ENCODE measurements at regions not wholly inside any gene's neighbourhood (a gene's known extent, or its start where the extent isn't known, plus 50 kb on each side); places are given as distances from the start of the nearest gene placed in this dataset.

GRCh38 chr6:163679753-163680152 lies 265.2 kb downstream of the QKI start:
- peaks cover 0 to 8% of the 10 kb centered on the region in 2 donors for H3K9me3 ChIP-seq
- H3K4me3 ChIP-seq, result no peak overlapping the region
- no peaks in the 10 kb centered on the region for H3K4me1 ChIP-seq
- WGBS, 2 donors (ENCODE audit: low coverage in 1 of 2), result 47 to 54% methylated on average over 5 of the region's 5 CpGs
- no peaks in the 10 kb centered on the region for H3K36me3 ChIP-seq
- no peak overlapping the region for H3K27ac ChIP-seq
- DNase-seq, result no peak
- intact Hi-C loops (cut with DNase I; ENCODE audit: low total_unique reads) (no loop called here), in situ Hi-C loops (cut with MboI; ENCODE audit: low pct_ligation_motif_present in 1 of 4, low pct_unique_long_range_greater_than_20kb in 1 of 4, low sequenced_read_pairs in 3 of 4) (no loop called here)
- no peak for TF ChIP-seq EP300 (IDR thresholded peaks at IDR 0.05; ENCODE audit: low read depth)
- TF ChIP-seq POLR2A (IDR thresholded peaks at IDR 0.05), result no peak
- TF ChIP-seq POLR2AphosphoS5 (IDR thresholded peaks at IDR 0.05), result no peak
- TF ChIP-seq, protein P1, sequence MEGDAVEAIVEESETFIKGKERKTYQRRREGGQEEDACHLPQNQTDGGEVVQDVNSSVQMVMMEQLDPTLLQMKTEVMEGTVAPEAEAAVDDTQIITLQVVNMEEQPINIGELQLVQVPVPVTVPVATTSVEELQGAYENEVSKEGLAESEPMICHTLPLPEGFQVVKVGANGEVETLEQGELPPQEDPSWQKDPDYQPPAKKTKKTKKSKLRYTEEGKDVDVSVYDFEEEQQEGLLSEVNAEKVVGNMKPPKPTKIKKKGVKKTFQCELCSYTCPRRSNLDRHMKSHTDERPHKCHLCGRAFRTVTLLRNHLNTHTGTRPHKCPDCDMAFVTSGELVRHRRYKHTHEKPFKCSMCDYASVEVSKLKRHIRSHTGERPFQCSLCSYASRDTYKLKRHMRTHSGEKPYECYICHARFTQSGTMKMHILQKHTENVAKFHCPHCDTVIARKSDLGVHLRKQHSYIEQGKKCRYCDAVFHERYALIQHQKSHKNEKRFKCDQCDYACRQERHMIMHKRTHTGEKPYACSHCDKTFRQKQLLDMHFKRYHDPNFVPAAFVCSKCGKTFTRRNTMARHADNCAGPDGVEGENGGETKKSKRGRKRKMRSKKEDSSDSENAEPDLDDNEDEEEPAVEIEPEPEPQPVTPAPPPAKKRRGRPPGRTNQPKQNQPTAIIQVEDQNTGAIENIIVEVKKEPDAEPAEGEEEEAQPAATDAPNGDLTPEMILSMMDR (IDR thresholded peaks at IDR 0.05), result no peak
- H3K27me3 ChIP-seq, result no peaks in the 10 kb centered on the region

- in situ Hi-C loops (cut with MboI; ENCODE audit: low pct_ligation_motif_present in 1 of 4, low pct_unique_long_range_greater_than_20kb in 1 of 4, low sequenced_read_pairs in 3 of 4), result no loop called here
These were observed 264.6 kb downstream of the QKI start for GRCh38 chr6:163679012-163679660.

GRCh38 chr6:163675611-163676010 lies 261.1 kb downstream of the QKI start:
- no peaks in the 10 kb centered on the region for H3K36me3 ChIP-seq
- no peaks in the 10 kb centered on the region for H3K4me1 ChIP-seq
- intact Hi-C loops (cut with DNase I; ENCODE audit: low total_unique reads), result no loop called here
- in situ Hi-C loops (cut with MboI; ENCODE audit: low pct_ligation_motif_present in 1 of 4, low pct_unique_long_range_greater_than_20kb in 1 of 4, low sequenced_read_pairs in 3 of 4), result no loop called here
- H3K27ac ChIP-seq, result no peak overlapping the region
- H3K4me3 ChIP-seq, result no peak overlapping the region
- no peaks in the 10 kb centered on the region for H3K27me3 ChIP-seq
- H3K9me3 ChIP-seq, result no peaks in the 10 kb centered on the region
- TF ChIP-seq, protein P1 (IDR thresholded peaks at IDR 0.05), result no peak
- TF ChIP-seq POLR2AphosphoS5 (IDR thresholded peaks at IDR 0.05) (no peak), EP300 (IDR thresholded peaks at IDR 0.05; ENCODE audit: low read depth) (no peak), POLR2A (IDR thresholded peaks at IDR 0.05) (no peak)
- DNase-seq, result no peak

More at GRCh38 chr6:163679012-163679660, 264.6 kb downstream of the QKI start:
- H3K9me3 ChIP-seq, result peaks cover 0 to 8% of the 10 kb centered on the region in 2 donors
- intact Hi-C loops (cut with DNase I; ENCODE audit: low total_unique reads), result no loop called here
- DNase-seq, result no peak
- no peaks in the 10 kb centered on the region for H3K4me1 ChIP-seq
- no peaks in the 10 kb centered on the region for H3K27me3 ChIP-seq
- H3K4me3 ChIP-seq, result no peak overlapping the region
- H3K27ac ChIP-seq, result no peak overlapping the region
- no peak for TF ChIP-seq EP300 (IDR thresholded peaks at IDR 0.05; ENCODE audit: low read depth)
- TF ChIP-seq, protein P1 (IDR thresholded peaks at IDR 0.05), result no peak
- no peak for TF ChIP-seq POLR2A (IDR thresholded peaks at IDR 0.05)
- TF ChIP-seq POLR2AphosphoS5 (IDR thresholded peaks at IDR 0.05), result no peak
- H3K36me3 ChIP-seq, result no peaks in the 10 kb centered on the region
- WGBS, 2 donors (ENCODE audit: low coverage in 1 of 2), result 89 to 100% methylated on average over 2 to 3 of the region's 3 CpGs

DNA sequence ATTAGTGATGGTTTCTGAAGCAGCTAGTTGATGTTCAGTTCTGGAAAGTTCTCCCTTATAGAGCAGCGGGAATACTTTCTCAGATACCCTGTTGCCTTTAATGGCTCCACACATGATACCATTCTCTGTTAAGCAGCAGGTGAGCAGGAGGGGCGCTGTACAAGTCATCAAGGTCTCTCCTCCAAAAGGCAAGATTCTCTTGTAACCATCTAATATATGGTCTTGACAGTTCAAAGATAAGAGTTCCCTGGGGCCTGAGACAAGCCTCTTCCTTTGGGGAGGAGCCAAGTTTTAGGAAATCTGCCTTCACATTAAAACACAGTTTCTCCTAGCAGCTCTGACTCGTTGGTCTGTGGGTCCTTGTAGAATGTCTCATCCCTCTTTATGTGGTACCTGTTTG lies 258.2 kb downstream of the QKI start:
- H3K4me1 ChIP-seq, result no peaks in the 10 kb centered on the region
- no peak for DNase-seq
- intact Hi-C loops (cut with DNase I; ENCODE audit: low total_unique reads), result no loop called here
- WGBS, 2 donors (ENCODE audit: low coverage in 1 of 2), result 67% methylated on average over 3 of the region's 3 CpGs
- no peak overlapping the region for H3K4me3 ChIP-seq
- in situ Hi-C loops (cut with MboI; ENCODE audit: low pct_ligation_motif_present in 1 of 4, low pct_unique_long_range_greater_than_20kb in 1 of 4, low sequenced_read_pairs in 3 of 4), result no loop called here
- H3K27ac ChIP-seq, result no peak overlapping the region
- TF ChIP-seq, protein P1 (IDR thresholded peaks at IDR 0.05), result no peak
- TF ChIP-seq POLR2A (IDR thresholded peaks at IDR 0.05) (no peak), POLR2AphosphoS5 (IDR thresholded peaks at IDR 0.05) (no peak)
- no peaks in the 10 kb centered on the region for H3K27me3 ChIP-seq
- H3K9me3 ChIP-seq, result no peaks in the 10 kb centered on the region
- H3K36me3 ChIP-seq, result no peaks in the 10 kb centered on the region
